NCI-H2107 (cell line): ENCODE measurements at regions not wholly inside any gene's neighbourhood (a gene's known extent, or its start where the extent isn't known, plus 50 kb on each side); places are given as distances from the start of the nearest gene placed in this dataset.

Source experiments
- DNase-seq: peaks from one replicate; lab custom pipeline; 2025; lab: John Stamatoyannopoulos, UW

GRCh38 chr2:107025291-107025857 lies 139.4 kb upstream of the ST6GAL2 start:
- DNase-seq = no peak

- DNase-seq = no peak
Measured at GRCh38 chr2:107025869-107026380, 140.0 kb upstream of the ST6GAL2 start.

- no peak for DNase-seq
Measured at GRCh38 chr2:107027205-107027604, 141.2 kb upstream of the ST6GAL2 start.

GRCh38 chr2:107027810-107028209 lies 141.8 kb upstream of the ST6GAL2 start:
- DNase-seq = no peak

GRCh38 chr2:107028661-107029060 lies 142.7 kb upstream of the ST6GAL2 start:
- DNase-seq = no peak

- DNase-seq = no peak
Measured at GRCh38 chr2:107036293-107036692, 150.3 kb upstream of the ST6GAL2 start.

- no peak for DNase-seq
Measured at GRCh38 chr2:107062173-107062572, 176.2 kb upstream of the ST6GAL2 start.

- no peak for DNase-seq
Measured at GRCh38 chr2:107062599-107063220, 176.7 kb upstream of the ST6GAL2 start.

GRCh38 chr2:107063228-107063627 lies 177.3 kb upstream of the ST6GAL2 start:
- DNase-seq = no peak

GRCh38 chr2:107064750-107065149 lies 178.8 kb upstream of the ST6GAL2 start:
- no peak for DNase-seq

- no peak for DNase-seq
Measured at GRCh38 chr2:107068069-107068916, 182.3 kb upstream of the ST6GAL2 start.

GRCh38 chr2:107069890-107070289 lies 183.9 kb upstream of the ST6GAL2 start:
- DNase-seq = no peak

- no peak for DNase-seq
Measured at GRCh38 chr2:107072150-107072940, 186.4 kb upstream of the ST6GAL2 start.

GRCh38 chr2:107078584-107078983 lies 192.6 kb upstream of the ST6GAL2 start:
- no peak for DNase-seq

GRCh38 chr2:107086497-107086896 lies 200.5 kb upstream of the ST6GAL2 start:
- no peak for DNase-seq

- DNase-seq = no peak
Measured at GRCh38 chr2:107088156-107088555, 202.2 kb upstream of the ST6GAL2 start.

- no peak for DNase-seq
Measured at GRCh38 chr2:107091163-107091864, 205.3 kb upstream of the ST6GAL2 start.

GRCh38 chr2:107093426-107093957 lies 207.5 kb upstream of the ST6GAL2 start:
- no peak for DNase-seq

GRCh38 chr2:107094450-107094986 lies 208.6 kb upstream of the ST6GAL2 start:
- DNase-seq = no peak

GRCh38 chr2:107102176-107102575 lies 216.2 kb upstream of the ST6GAL2 start:
- DNase-seq = no peak

- no peak for DNase-seq
Measured at GRCh38 chr2:107107351-107107750, 221.4 kb upstream of the ST6GAL2 start.
